Colonic mucosa (tissue), 4 donors: ENCODE measurements at regions not wholly inside any gene's neighbourhood (a gene's known extent, or its start where the extent isn't known, plus 50 kb on each side); places are given as distances from the start of the nearest gene placed in this dataset.
A peak's percentile ranks its signal among the peaks of the same experiment; 100 is the strongest.

Experiments used
- DNase-seq: peaks from one replicate; pipeline ENCODE4 v3.0.0-alpha.2; 2020
- H3K27ac ChIP-seq: fragments of 200-600 bp; one replicate; pipeline ENCODE4 v1.8.0; 2021
- H3K27me3 ChIP-seq: fragments of 200-600 bp; one replicate; pipeline ENCODE4 v1.8.0; 2021
- H3K36me3 ChIP-seq: fragments of 200-600 bp; one replicate; pipeline ENCODE4 v1.8.0; 2021
- H3K4me1 ChIP-seq: fragments of 200-600 bp; one replicate; pipeline ENCODE4 v1.8.0; 2021; ENCODE audit warnings: mild to moderate bottlenecking
- H3K4me3 ChIP-seq: fragments of 200-600 bp; one replicate; pipeline ENCODE4 v1.8.0; 2021
- H3K9ac ChIP-seq, 2 donors: one replicate each; pipeline ENCODE4 v1.7.0; 2013; ENCODE audit warnings: control low read depth in 2 of 2, low read depth in 2 of 2, low read length in 2 of 2
- H3K9me3 ChIP-seq: fragments of 200-600 bp; one replicate; pipeline ENCODE4 v1.8.0; 2021
- CTCF ChIP-seq: fragments of 200-600 bp; IDR thresholded peaks from one replicate; pipeline ENCODE4 v1.8.0; 2022; ENCODE audit warnings: antibody characterized with exemption, mild to moderate bottlenecking
- intact Hi-C: fragments of 100-400 bp; cut with DNase I; formaldehyde crosslinking; loops from one replicate; pipeline ENCODE4 v1.14.1; 2022
- donor health status: healthy.
- donor health status: DM: no; HTN: no; CAD: no.
- donor health status: DM: no; HTN: no; CAD: no.

DNA sequence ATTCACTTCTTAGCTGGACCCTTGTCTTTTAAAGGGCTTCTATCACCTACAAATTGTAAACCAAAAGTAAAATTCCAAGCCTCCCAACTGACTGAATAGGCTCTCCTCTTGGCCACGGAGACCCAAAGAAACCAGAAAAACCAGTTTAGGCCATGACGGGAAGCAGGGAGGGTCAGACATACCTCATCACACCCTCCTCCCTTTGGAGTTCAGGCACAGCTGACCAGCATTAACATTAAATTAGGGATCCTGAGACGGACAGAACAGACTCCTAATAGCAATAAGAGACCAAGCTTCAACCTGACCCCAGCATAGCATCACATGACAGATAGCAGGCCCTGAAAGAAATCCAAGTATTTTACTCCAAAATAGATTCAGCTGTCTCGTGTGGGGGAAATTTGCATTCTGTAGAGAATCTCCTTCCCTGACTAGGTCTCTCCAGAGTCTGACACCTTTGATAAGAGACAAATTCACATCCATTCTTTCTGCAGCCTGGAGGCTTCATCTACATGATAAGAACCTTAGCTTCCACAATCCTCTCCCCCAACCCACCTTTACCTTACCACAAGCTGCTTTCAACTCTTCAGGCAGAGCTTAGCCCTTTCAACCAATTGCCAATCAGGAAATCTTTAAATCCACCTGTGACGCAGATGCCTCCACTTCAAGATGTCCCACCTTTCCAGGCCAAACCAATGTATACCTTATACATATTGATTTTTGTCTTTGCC is 177.1 kb upstream of the RAB4A start:
- Histone ChIP-seq H3K4me1 (peaks cover 4% of the 10 kb centered on the region), H3K4me3 (no peak overlapping the region), H3K36me3 (no peaks in the 10 kb centered on the region), H3K9me3 (no peaks in the 10 kb centered on the region), H3K27me3 (no peaks in the 10 kb centered on the region), H3K27ac (no peak overlapping the region), H3K9ac (no peak overlapping the region)
- intact Hi-C loops, result no loop called here
- no peak for TF ChIP-seq CTCF
- peak; percentile 83 for DNase-seq

- Histone ChIP-seq H3K4me1 (peaks cover 4% of the 10 kb centered on the region), H3K9me3 (no peaks in the 10 kb centered on the region), H3K36me3 (no peaks in the 10 kb centered on the region), H3K27me3 (no peaks in the 10 kb centered on the region), H3K4me3 (no peak overlapping the region), H3K27ac (no peak overlapping the region), H3K9ac (no peak overlapping the region)
- DNase-seq, result no peak
- intact Hi-C loops, result no loop called here
- no peak for TF ChIP-seq CTCF
Observed at GRCh38 chr1:229094476-229095311, 176.2 kb upstream of the RAB4A start.

DNA sequence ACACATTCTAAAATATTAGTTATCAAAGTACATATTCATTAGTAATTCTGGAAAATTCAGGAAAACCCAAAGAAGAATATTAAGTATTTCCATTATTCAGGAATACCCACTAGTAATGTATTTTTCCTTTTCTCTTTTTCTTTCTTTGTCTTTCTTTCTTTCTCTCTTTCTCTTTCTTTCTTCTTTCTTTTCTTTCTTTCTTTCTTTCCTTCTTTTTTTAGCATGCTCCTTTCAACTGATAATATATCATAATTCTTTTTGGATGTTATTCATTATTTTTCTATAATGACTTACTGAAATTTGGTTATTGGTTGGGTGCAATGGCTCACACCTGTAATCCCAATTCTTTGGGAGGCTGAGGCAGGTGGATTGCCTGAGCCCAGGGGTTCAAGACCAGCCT is 175.6 kb upstream of the RAB4A start:
- no peaks in the 10 kb centered on the region for H3K9me3 ChIP-seq
- H3K9ac ChIP-seq, result no peak overlapping the region
- no peak for DNase-seq
- no peak for TF ChIP-seq CTCF
- no peaks in the 10 kb centered on the region for H3K36me3 ChIP-seq
- no peak overlapping the region for H3K4me3 ChIP-seq
- H3K27me3 ChIP-seq, result no peaks in the 10 kb centered on the region
- H3K4me1 ChIP-seq, result peaks cover 4% of the 10 kb centered on the region
- H3K27ac ChIP-seq, result no peak overlapping the region
- intact Hi-C loops, result no loop called here

DNA sequence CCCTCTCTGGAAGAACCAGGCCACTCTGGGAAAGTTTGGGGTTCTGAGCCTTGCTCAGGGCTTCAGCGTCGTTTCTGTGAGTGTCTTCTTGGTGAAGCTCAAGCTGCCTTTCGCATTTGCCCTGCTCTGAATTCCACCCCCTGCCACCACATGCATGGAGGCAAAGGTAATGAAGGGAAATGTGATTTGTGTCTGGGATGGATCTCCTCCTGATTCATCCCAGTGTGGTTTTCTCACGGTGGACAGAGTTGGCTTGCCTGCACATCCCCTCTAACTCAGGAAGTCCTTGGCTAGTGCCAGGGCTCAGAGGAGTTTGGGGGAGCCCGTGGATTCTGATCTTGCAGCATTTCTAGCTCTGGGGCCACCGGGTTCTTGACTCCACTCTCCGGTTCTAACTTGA is 173.6 kb upstream of the RAB4A start:
- peaks cover 4% of the 10 kb centered on the region for H3K4me1 ChIP-seq
- no peak overlapping the region for H3K27ac ChIP-seq
- H3K4me3 ChIP-seq, result no peak overlapping the region
- no peaks in the 10 kb centered on the region for H3K9me3 ChIP-seq
- no peak for DNase-seq
- intact Hi-C loops, result no loop called here
- H3K27me3 ChIP-seq, result no peaks in the 10 kb centered on the region
- TF ChIP-seq CTCF, result no peak
- no peaks in the 10 kb centered on the region for H3K36me3 ChIP-seq
- H3K9ac ChIP-seq, result no peak overlapping the region

DNA sequence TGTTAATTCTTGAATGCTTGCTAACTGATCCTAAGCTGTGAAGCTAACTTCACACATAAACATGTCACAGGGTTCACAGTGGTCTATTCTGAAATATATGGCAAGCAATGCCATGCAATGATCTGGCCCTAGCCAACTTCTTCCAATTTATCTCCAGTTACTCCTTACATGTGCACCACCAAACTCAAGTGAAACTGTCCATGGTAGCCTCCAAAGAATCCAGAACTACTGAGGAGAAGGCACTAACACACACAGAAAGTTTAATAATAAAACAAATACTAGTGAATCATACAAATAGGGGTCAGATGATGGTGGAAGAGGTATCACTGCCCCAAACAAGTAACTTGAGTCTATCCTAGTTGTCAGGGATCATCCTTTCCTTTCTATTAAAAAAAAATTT is 172.6 kb upstream of the RAB4A start:
- Histone ChIP-seq H3K9me3 (no peaks in the 10 kb centered on the region), H3K27me3 (no peaks in the 10 kb centered on the region), H3K36me3 (no peaks in the 10 kb centered on the region), H3K4me1 (peaks cover 4% of the 10 kb centered on the region), H3K9ac (no peak overlapping the region), H3K4me3 (no peak overlapping the region), H3K27ac (no peak overlapping the region)
- no peak for TF ChIP-seq CTCF
- DNase-seq, result no peak
- intact Hi-C loops, result no loop called here
